Stimulated activated CD4-positive, alpha-beta T cell treated with anti-CD3 and anti-CD28 coated beads, Interleukin-4, amount 100 ng/mL, for 1 hour (primary cell): ENCODE measurements at regions not wholly inside any gene's neighbourhood (a gene's known extent, or its start where the extent isn't known, plus 50 kb on each side); places are given as distances from the start of the nearest gene placed in this dataset.
"Not testable (repeated sequence)": the region's sequence is repeated elsewhere in the genome, so short reads cannot be mapped to it uniquely, and the experiment has no call there.

Experiments used
- DNase-seq: peaks from one replicate; pipeline ENCODE4 v3.0.0-alpha.2; 2020

DNA sequence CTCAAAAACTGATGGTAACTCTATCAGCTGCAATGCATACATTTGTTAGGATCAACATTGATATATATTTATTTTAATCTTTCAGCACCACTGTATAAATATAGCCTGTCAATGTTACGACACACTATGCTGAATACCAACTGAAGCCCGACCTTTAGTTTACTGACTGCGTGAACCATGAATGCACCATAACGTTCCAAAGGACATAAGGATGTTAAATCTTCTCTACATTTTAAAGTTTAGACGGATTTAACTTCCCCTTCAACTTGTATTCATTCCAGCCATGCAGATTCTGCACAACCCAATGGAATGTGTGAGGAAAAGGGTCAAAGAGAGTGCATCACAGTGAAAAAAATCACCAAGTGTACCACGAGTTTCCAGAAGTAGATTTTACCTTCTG lies 489.5 kb downstream of the IRS1 start:
- no peak for DNase-seq

DNA sequence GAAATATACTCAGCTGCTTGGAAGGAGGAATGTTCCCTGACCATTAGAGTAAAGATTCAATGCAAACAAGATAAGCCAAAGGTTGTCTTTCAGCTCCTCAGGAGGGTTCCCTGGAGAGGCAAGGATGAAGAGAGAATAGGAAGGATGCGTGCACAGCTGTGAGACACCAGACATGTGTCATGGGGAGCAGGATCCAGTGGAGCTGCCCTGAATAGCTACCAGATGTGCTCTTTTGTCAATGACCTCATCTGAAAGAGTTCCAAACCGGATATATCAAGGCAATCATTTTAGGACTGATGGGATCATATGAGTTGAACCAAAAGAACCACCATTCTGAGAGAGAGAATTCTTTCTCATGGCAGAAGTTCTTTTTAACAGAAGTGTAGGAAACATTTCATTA lies 490.6 kb downstream of the IRS1 start:
- DNase-seq: no peak

- DNase-seq: no peak
These were observed 491.3 kb downstream of the IRS1 start for GRCh38 chr2:226308323-226308680.

DNA sequence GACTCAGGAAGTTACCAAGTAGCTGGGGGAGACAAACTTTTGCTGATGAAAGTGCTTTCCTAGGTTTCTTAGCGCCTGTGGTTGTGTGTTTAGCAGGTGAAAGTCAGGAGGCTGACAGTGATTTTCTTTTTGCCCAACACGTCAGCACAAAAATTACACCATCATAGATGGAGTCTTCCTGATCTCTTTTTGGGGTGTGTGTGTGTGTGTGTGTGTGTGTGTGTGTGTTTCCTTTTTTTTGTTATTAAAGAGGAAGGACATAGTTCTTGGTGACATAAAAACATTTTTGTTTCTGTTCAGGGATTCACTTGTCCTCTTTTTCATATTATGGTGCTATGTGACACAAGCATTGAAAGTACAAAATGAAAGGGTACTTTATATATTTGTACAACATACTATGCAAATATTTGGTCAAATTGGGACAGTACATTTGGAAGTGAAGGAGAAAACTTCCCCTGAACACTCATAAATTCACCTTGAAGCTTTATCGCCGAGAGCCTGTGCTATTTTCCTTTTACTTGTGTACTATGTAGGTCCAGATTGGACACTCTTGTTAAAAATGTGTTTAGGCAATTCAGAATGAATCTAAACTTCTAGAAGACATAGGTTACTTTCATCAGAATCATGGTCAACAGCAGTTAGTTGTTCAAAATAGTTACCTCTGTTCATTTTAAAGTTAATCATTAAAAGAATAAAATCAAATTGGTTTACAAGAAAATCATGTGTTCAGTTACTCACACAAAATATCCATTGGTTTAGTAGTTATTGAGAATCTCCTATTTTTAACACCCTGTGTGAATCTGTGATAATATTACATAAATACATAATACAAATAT lies 491.9 kb downstream of the IRS1 start:
- DNase-seq: no peak

DNA sequence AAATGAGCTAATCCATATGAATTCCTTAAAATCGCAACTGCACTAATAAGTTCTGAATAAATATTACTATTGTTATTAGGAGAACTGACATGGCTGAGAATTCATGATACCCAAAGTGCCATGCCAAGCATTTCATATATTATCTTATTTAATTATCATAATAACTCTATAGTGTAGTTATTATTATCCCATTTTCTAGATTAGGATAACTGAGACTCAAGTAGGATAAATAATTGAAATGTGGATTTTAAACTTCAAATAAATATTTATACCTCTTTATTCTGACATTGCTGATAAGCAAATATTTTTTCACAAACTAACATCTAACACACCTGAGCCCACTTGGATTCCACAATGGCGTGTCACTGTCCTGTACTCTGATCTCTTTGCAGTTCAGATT lies 492.7 kb downstream of the IRS1 start:
- DNase-seq: no peak

DNA sequence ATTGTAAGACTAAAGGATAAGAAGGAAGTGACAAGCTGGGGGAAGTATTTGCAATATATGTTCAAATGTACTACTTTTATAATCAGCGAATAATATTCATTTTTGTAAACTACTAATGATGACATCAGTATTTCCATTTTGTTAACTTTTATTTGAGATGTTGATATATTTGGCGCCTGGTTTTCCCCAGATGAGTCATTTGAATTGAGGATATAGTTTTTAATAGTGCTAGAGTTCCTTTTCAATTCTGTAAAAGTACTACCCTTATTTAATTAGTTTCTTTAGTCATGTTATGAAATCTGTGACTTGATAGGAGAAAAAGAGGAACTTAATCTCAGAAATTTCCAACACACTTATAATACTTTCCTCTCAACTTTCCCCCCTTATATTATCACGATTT lies 495.3 kb downstream of the IRS1 start:
- no peak for DNase-seq

DNA sequence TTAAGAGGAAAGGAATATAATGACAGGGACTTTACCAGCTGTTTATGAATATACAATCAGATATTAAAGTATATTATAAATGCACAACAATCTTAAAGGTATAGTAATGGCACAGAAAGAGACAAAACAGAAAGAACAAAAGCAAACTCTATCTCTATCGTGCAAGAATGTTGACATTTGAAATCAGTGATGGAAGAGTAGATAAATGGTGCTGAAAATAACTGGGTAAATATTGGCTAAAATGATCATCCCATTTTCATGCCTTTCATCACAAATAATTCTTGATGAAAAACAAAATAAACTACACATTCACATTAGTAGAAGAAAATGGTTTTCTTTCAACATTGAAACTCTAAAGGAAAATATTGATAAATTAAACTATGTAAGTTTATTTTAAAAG lies 495.9 kb downstream of the IRS1 start:
- no peak for DNase-seq

- DNase-seq: no peak
These were observed 499.3 kb downstream of the IRS1 start for GRCh38 chr2:226300196-226300886.

DNA sequence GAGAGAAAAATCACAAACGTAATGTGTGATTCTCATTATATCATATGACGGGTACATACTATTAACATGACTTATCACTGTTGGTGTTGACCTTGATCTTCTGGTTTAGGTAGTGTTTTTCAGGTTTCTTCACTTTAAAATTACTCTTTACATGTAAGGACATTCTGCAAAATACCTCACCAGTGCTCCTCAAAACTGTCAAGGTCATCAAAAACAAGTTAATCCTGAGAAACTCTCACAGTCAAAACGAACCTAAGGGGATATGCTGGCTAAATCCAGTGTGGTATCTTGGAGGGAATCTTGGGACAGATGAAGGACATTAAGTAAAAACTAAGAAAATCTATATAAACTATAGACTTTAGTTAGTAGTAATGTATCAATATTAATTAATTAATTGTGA lies 499.8 kb downstream of the IRS1 start:
- DNase-seq: no peak

- DNase-seq: no peak
These were observed 503.9 kb downstream of the IRS1 start for GRCh38 chr2:226295681-226296080.

GRCh38 chr2:226295123-226295522 lies 504.5 kb downstream of the IRS1 start:
- no peak for DNase-seq

GRCh38 chr2:226291281-226291680 lies 508.3 kb downstream of the IRS1 start:
- DNase-seq: not testable (repeated sequence)

- DNase-seq: no peak
These were observed 512.7 kb downstream of the IRS1 start for GRCh38 chr2:226286916-226287315.

GRCh38 chr2:226283796-226284195 lies 515.8 kb downstream of the IRS1 start:
- no peak for DNase-seq

GRCh38 chr2:226282151-226282550 lies 517.5 kb downstream of the IRS1 start:
- no peak for DNase-seq

DNA sequence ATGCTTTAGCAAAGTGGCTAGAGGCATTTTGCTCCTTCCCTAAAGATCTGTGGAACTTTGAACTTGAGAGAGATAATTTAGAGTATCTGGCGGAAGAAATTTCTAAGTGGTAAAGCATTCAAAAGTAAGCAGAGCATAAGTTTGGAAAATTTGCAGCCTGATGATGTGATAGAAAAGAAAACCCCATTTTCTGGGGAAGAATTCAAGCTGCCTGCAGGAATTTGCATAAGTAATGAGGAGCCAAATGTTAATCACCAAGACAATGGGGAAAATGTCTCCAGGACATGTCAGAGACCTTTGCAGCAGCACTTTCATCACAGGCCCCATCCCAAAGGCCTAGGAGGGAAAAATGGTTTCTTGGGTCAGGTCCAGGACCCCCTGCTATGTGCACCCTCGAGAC lies 519.5 kb downstream of the IRS1 start:
- not testable (repeated sequence) for DNase-seq

- DNase-seq: no peak
These were observed 524.4 kb downstream of the IRS1 start for GRCh38 chr2:226275215-226275614.

- no peak for DNase-seq
These were observed 525.5 kb downstream of the IRS1 start for GRCh38 chr2:226274143-226274542.

DNA sequence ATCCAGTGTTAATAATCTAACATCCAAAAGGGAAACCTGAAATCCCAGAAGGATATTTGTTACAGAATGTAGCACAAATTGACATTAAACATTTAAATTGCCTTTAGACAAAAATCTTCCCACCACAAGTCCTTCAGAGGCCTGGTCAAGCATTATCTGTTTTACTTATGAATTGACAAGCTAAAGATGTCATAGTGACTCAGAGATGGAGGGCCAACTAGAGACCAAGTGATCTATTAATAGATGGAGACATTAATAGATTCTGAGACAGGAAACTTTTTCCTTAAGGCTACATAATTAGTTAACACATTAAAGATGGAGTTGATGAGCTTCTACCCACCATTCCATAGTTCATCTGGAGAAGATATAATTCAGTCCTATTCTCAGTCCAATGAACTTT lies 526.2 kb downstream of the IRS1 start:
- DNase-seq: no peak

- DNase-seq: no peak
These were observed 527.2 kb downstream of the IRS1 start for GRCh38 chr2:226272435-226272834.

DNA sequence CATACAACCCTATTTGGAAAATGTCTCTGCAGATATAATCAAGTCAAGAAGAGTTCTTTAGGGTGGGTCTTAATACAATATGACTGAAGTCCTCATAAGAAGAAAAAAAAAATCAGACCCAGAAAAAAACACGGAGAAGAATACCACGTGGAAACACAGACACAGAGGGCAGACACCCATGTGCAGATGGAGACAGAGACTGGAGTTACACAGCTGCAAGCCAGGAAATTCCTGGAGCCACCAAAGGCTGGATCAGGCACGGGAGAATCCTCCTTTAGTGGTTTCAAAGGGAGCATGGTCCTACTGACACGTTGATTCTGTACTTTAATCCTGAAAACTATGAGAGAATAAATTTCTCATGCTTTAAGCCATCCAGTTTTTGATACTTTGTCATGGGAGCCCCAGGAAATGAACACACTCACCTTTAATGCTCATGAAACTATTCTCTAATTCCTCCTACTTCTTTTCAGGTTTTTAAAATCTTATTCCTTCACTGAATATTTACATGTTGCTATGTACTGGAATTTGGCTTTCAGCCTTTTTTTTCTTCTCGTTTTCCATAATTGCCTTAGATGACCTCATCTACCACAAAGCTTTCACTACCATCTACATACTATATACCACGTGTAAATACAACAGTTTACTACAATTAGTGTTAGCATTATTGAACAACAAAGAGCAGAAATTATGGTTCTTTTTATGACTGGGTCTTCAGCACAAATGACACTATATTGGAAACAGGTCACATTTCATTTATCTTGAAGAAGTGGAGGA lies 529.1 kb downstream of the IRS1 start:
- DNase-seq: no peak

- no peak for DNase-seq
These were observed 531.9 kb downstream of the IRS1 start for GRCh38 chr2:226267516-226268289.
